CD14-positive monocyte (primary cell): ENCODE measurements at regions not wholly inside any gene's neighbourhood (a gene's known extent, or its start where the extent isn't known, plus 50 kb on each side); places are given as distances from the start of the nearest gene placed in this dataset.

Experiments
- DNase-seq, 3 donors: peaks; one replicate each; pipeline ENCODE4 v3.0.0-alpha.2; 2011 to 2022
- H2AFZ ChIP-seq: 2 replicates; pipeline ENCODE4 v1.6.0; 2012; ENCODE audit warnings: mild to moderate bottlenecking, low read depth, low read length, inconsistent platforms; ENCODE audit not compliant: insufficient read depth, poor library complexity, severe bottlenecking
- H3K27ac ChIP-seq, 2 donors: 1 replicate in 1 of 2; 2 replicates in 1 of 2; pipeline ENCODE4 v1.5.1; 2012 to 2013; ENCODE audit warnings: low read length in 2 of 2, control low read depth in 1 of 2, inconsistent platforms in 1 of 2, low read depth in 1 of 2, mild to moderate bottlenecking in 1 of 2
- H3K27me3 ChIP-seq, 2 donors: one replicate each; pipeline versions ENCODE4 v1.6.0 to v1.6.1; 2011 to 2013; ENCODE audit warnings: low read length in 2 of 2; ENCODE audit not compliant: control insufficient read depth in 2 of 2, insufficient read depth in 2 of 2
- H3K36me3 ChIP-seq, 2 donors: replicated peaks in 1 of 2; 1 replicate in 1 of 2; 2 replicates in 1 of 2; pipeline versions ENCODE4 v1.5.1 to v1.6.1; 2012 to 2013; ENCODE audit warnings: low read length in 2 of 2, control low read depth in 1 of 2, inconsistent platforms in 1 of 2, mild to moderate bottlenecking in 1 of 2; ENCODE audit not compliant: insufficient read depth in 2 of 2, control insufficient read depth in 1 of 2
- H3K4me1 ChIP-seq, 2 donors: 1 replicate in 1 of 2; 2 replicates in 1 of 2; pipeline versions ENCODE4 v1.5.1 to v1.6.1; 2012 to 2013; ENCODE audit warnings: low read length in 2 of 2, control low read depth in 1 of 2, inconsistent platforms in 1 of 2, mild to moderate bottlenecking in 1 of 2, moderate library complexity in 1 of 2; ENCODE audit not compliant: insufficient read depth in 2 of 2, control insufficient read depth in 1 of 2
- H3K4me2 ChIP-seq: replicated peaks from 2 replicates; pipeline ENCODE3; 2012; ENCODE audit warnings: low read length, moderate library complexity, mild to moderate bottlenecking; ENCODE audit not compliant: poor library complexity, severe bottlenecking; ENCODE audit errors: extremely low read depth
- H3K4me3 ChIP-seq, 3 experiments: fragments of 200-600 bp in 1 of 3; sonication (generic) in 1 of 3; replicated peaks in 1 of 3; 1 replicate in 2 of 3; 2 replicates in 1 of 3; pipeline ENCODE4 v1.5.1; 2011 to 2013; ENCODE audit warnings: low read length in 3 of 3, mild to moderate bottlenecking in 3 of 3, control low read depth in 2 of 3, low read depth in 2 of 3, inconsistent platforms in 1 of 3, moderate library complexity in 1 of 3
- H3K79me2 ChIP-seq: 2 replicates; pipeline ENCODE4 v1.6.0; 2012; ENCODE audit warnings: mild to moderate bottlenecking, control low read depth, inconsistent platforms, low read length, moderate library complexity; ENCODE audit not compliant: insufficient read depth
- H3K9ac ChIP-seq: 2 replicates; pipeline ENCODE4 v1.6.0; 2017; ENCODE audit warnings: low read length, mild to moderate bottlenecking; ENCODE audit not compliant: insufficient read depth, poor library complexity, severe bottlenecking
- H3K9me3 ChIP-seq, 2 donors: replicated peaks in 1 of 2; 1 replicate in 1 of 2; 2 replicates in 1 of 2; pipeline versions ENCODE4 v1.5.1 to v1.6.1; 2012 to 2013; ENCODE audit warnings: low read length in 2 of 2, control low read depth in 1 of 2; ENCODE audit not compliant: control insufficient read depth in 1 of 2, insufficient read depth in 1 of 2
- H4K20me1 ChIP-seq: 2 replicates; pipeline ENCODE4 v1.6.0; 2012; ENCODE audit warnings: mild to moderate bottlenecking, low read length, control low read depth, moderate library complexity; ENCODE audit not compliant: insufficient read depth
- H3K27ac Mint-ChIP-seq, 7 donors: one replicate each; pipeline ENCODE4 v1.8.0; 2020; ENCODE audit warnings: mild to moderate bottlenecking in 7 of 7, mixed read lengths in 7 of 7, moderate library complexity in 6 of 7, inconsistent platforms in 2 of 7
- H3K27me3 Mint-ChIP-seq, 3 donors: one replicate each; pipeline ENCODE4 v1.8.0; 2021 to 2022; ENCODE audit warnings: low read depth in 3 of 3, mild to moderate bottlenecking in 3 of 3, mixed read lengths in 3 of 3, moderate library complexity in 3 of 3, inconsistent platforms in 1 of 3
- H3K36me3 Mint-ChIP-seq, 2 donors: one replicate each; pipeline ENCODE4 v1.8.0; 2020; ENCODE audit warnings: mixed read lengths in 2 of 2, inconsistent platforms in 1 of 2, mild to moderate bottlenecking in 1 of 2
- H3K4me1 Mint-ChIP-seq: one replicate; pipeline ENCODE4 v1.8.0; 2020; ENCODE audit warnings: mild to moderate bottlenecking, mixed read lengths
- H3K4me3 Mint-ChIP-seq, 2 donors: one replicate each; pipeline ENCODE4 v1.8.0; 2020; ENCODE audit warnings: mild to moderate bottlenecking in 2 of 2, mixed read lengths in 2 of 2, moderate library complexity in 1 of 2
- H3K9me3 Mint-ChIP-seq, 7 donors: one replicate each; pipeline ENCODE4 v1.8.0; 2020 to 2022; ENCODE audit warnings: mixed read lengths in 7 of 7, mild to moderate bottlenecking in 6 of 7, moderate library complexity in 6 of 7, inconsistent platforms in 2 of 7
- CTCF ChIP-seq: fragments of 200-600 bp; IDR thresholded peaks from one replicate; pipeline ENCODE4 v1.8.0; 2022; ENCODE audit warnings: antibody characterized with exemption, mild to moderate bottlenecking
- WGBS: methylation state at CpG from one replicate; pipeline ENCODE4 v1.1.5; 2013; ENCODE audit warnings: missing lambda C conversion rate; ENCODE audit not compliant: insufficient coverage; 5-methylcytosine and 5-hydroxymethylcytosine counted together
- intact Hi-C, 2 donors: fragments of 100-400 bp; cut with micrococcal nuclease; formaldehyde crosslinking; loops; one replicate each; pipeline versions ENCODE4 v1.15.0 to v1.15.1; 2023

DNA sequence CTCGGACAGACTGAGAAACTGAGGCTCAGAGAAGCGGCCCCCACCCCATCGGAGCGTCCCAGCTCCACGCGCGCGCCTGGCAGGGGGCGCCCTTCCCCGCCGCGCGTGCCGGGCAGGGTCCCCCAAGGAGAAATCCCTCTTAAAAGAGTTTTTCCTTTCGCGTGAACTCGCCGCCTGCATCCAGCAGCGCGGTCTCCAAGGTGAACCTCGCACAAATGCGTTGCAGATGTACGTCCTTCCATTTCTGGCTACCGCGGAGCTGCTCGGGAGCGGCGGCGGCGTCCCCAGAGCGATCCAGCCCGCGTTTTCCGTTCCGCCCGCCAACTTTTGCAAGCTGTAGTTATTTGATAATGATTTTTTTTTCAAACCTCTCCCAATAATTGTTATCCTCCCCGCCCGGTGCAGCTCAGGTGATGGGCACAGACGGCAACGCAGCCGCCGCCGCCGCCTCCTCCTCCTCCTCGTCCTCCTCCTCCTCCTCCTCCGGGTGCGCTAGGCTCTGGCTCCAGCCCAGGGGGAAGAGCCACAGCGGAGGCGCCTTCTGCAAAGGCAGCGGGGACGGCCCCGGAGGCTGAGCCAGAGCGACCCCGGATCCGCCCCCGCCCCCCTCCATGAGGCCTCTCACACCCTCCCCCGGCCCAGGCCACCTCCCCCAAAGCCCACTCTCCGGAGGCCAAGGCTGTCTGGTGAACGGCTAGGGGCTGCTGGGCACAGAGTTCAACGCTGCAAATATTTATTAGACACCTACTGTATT, 74.0 kb upstream of the CUX1 start:
- no peaks in the 10 kb centered on the region for H3K9me3 Mint-ChIP-seq
- H3K4me3 ChIP-seq: peak overlapping the region; percentile 58 to 77 (median 67)
- peak; percentile 75 for TF ChIP-seq CTCF

GRCh38 chr7:101743995-101744360, 73.4 kb upstream of the CUX1 start:
- TF ChIP-seq CTCF: no peak
- Histone ChIP-seq H3K27ac (peak overlapping the region in 1 of 2 donors; percentile 37), H3K36me3 (no peaks in the 10 kb centered on the region), H3K4me1 (peaks cover 56 to 72% of the 10 kb centered on the region in 2 donors), H4K20me1 (no peaks in the 10 kb centered on the region), H3K9ac (peak overlapping the region; percentile 63), H3K79me2 (no peaks in the 10 kb centered on the region), H2AFZ (peak overlapping the region; percentile 78), H3K4me2 (peak overlapping the region; percentile 91), H3K4me3 (peak overlapping the region; percentile 58 to 77 (median 67)), H3K27me3 (no peaks in the 10 kb centered on the region), H3K9me3 (no peaks in the 10 kb centered on the region)
- DNase-seq: no peak
- H3K27me3 Mint-ChIP-seq: peaks cover 0 to 6% (median 0%) of the 10 kb centered on the region in 3 donors
- intact Hi-C loops: loop anchor here (2.0 to 5.0 kb wide), 4 partner anchors 37 to 71 kb away; no protein-coding TSS in a partner anchor
- peak overlapping the region; percentile 90 to 95 for H3K4me3 Mint-ChIP-seq
- H3K27ac Mint-ChIP-seq: peak overlapping the region in 6 of 7 donors; percentile 35 to 63 (median 45)
- 16% methylated on average over 4 of the region's 12 CpGs for WGBS
- H3K36me3 Mint-ChIP-seq: peaks cover 0 to 3% of the 10 kb centered on the region in 2 donors
- H3K4me1 Mint-ChIP-seq: peaks cover 60% of the 10 kb centered on the region
- H3K9me3 Mint-ChIP-seq: no peaks in the 10 kb centered on the region

More for the DNA sequence above, 74.0 kb upstream of the CUX1 start:
- intact Hi-C loops: loop anchor here (2.0 to 5.0 kb wide), 4 partner anchors 36 to 71 kb away; no protein-coding TSS in a partner anchor
- H3K27ac ChIP-seq: peak overlapping the region in 1 of 2 donors; percentile 37
- H3K79me2 ChIP-seq: no peaks in the 10 kb centered on the region
- no peaks in the 10 kb centered on the region for H3K9me3 ChIP-seq
- peaks cover 0 to 3% of the 10 kb centered on the region in 2 donors for H3K36me3 Mint-ChIP-seq
- peaks cover 56 to 72% of the 10 kb centered on the region in 2 donors for H3K4me1 ChIP-seq
- no peaks in the 10 kb centered on the region for H4K20me1 ChIP-seq
- H3K27me3 ChIP-seq: no peaks in the 10 kb centered on the region
- H3K36me3 ChIP-seq: no peaks in the 10 kb centered on the region
- H3K27me3 Mint-ChIP-seq: peaks cover 0 to 6% (median 0%) of the 10 kb centered on the region in 3 donors
- H2AFZ ChIP-seq: peak overlapping the region; percentile 78
- H3K9ac ChIP-seq: peak overlapping the region; percentile 63
- peak overlapping the region; percentile 91 for H3K4me2 ChIP-seq
- DNase-seq: peak; percentile 37 to 41 (median 39)
- peak overlapping the region in 6 of 7 donors; percentile 53 to 85 (median 80) for H3K27ac Mint-ChIP-seq
- WGBS: under 1% methylated on average over 39 of the region's 60 CpGs
- H3K4me3 Mint-ChIP-seq: peak overlapping the region; percentile 90 to 95
- H3K4me1 Mint-ChIP-seq: peaks cover 60% of the 10 kb centered on the region
